ENCODE measurements at regions not wholly inside any gene's neighbourhood (a gene's known extent, or its start where the extent isn't known, plus 50 kb on each side); places are given as distances from the start of the nearest gene placed in this dataset.

DNA sequence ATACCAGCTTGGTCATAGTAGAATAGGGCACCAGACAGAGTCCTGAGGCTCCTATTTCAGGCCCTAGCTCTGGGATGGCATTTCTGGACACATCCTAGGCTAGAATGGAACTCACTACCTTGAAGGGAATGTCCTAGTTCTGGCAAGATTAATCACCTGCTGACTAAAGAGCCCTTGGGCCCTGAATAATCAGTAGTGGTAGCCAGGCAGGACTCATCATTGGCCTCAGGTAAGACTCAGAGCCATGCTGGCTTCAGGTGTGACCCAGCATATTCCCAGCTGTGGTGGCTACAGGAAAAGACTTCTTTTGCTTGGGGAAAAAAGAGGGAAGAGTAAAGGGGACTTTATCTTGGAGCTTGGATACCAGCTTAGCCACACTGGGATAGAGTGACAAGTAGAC lies 131.0 kb upstream of the SRD5A2 start:
- Mint-ChIP-seq H3K4me1 (no peaks in the 10 kb centered on the region), H3K27ac (no peak overlapping the region), H3K4me3 (no peak overlapping the region), H3K36me3 (no peaks in the 10 kb centered on the region), H3K27me3 (peaks cover 28% of the 10 kb centered on the region), H3K9me3 (peaks cover 0 to 12% (median 5%) of the 10 kb centered on the region in 7 donors)
- Histone ChIP-seq H3K4me3 (ENCODE audit: low read depth, low read length) (no peak overlapping the region), H3K27me3 (ENCODE audit: control insufficient read depth, insufficient read depth, low read length) (no peaks in the 10 kb centered on the region), H3K27ac (ENCODE audit: insufficient read depth, low read length, poor library complexity, severe bottlenecking) (no peak overlapping the region), H3K9me3 (ENCODE audit: control insufficient read depth in 2 of 2, low read length in 2 of 2) (no peaks in the 10 kb centered on the region), H3K4me1 (ENCODE audit: control insufficient read depth, insufficient read depth, low read length, poor library complexity, severe bottlenecking) (no peaks in the 10 kb centered on the region), H3K36me3 (ENCODE audit: control insufficient read depth, insufficient read depth, low read length) (no peaks in the 10 kb centered on the region)
- ATAC-seq (ENCODE audit: low read depth in 2 of 2) (no peak), DNase-seq (no peak)

DNA sequence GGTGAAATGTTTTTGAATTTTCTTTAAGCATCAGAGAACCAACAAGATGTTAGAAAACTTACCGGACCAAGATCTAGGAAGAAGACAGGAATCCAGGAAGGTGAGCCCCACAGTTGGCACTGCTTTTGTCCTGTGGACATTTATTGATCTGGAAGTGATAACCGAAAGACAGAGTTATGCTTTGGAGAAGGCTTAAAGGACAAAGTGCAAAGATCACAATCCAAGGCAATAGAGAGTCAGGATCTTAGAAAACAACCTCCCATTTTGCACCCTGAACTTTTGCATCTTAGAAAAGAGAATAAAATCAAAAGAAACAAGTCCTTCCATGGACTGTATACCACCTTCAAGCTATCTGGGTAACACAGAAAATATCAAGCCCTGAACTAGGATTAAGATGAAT lies 129.4 kb upstream of the SRD5A2 start:
- Mint-ChIP-seq H3K4me1 (no peaks in the 10 kb centered on the region), H3K36me3 (no peaks in the 10 kb centered on the region), H3K4me3 (no peak overlapping the region), H3K27ac (no peak overlapping the region), H3K9me3 (peaks cover 0 to 9% (median 5%) of the 10 kb centered on the region in 7 donors), H3K27me3 (peaks cover 34% of the 10 kb centered on the region)
- ATAC-seq (ENCODE audit: low read depth in 2 of 2) (no peak), DNase-seq (no peak)
- no peaks in the 10 kb centered on the region for H3K27me3 ChIP-seq (ENCODE audit: control insufficient read depth, insufficient read depth, low read length)
- H3K4me1 ChIP-seq (ENCODE audit: control insufficient read depth, insufficient read depth, low read length, poor library complexity, severe bottlenecking) = no peaks in the 10 kb centered on the region
- H3K4me3 ChIP-seq (ENCODE audit: low read depth, low read length) = no peak overlapping the region
- no peak overlapping the region for H3K27ac ChIP-seq (ENCODE audit: insufficient read depth, low read length, poor library complexity, severe bottlenecking)
- H3K9me3 ChIP-seq (ENCODE audit: control insufficient read depth in 2 of 2, low read length in 2 of 2) = no peaks in the 10 kb centered on the region
- H3K36me3 ChIP-seq (ENCODE audit: control insufficient read depth, insufficient read depth, low read length) = no peaks in the 10 kb centered on the region

DNA sequence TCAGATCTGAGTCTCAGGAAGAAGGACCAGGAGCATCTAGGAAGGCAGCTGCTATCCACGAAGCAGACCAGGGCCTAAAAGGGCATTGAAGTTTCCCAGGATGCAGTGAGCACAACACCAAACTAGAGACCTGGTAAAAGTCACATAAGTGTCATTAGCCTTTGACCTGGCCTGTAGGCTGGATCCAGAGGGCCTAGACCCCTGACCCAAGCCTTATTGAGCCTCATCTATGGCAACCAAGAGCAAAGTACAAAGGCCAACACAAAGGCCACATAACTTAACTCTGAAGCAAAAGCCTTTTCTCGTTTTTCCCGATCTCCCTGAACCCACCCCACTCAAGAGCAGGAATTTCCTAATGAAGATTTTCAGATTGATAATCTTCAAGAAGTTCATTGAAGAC lies 127.3 kb upstream of the SRD5A2 start:
- H3K9me3 Mint-ChIP-seq = peaks cover 0 to 9% (median 3%) of the 10 kb centered on the region in 7 donors

DNA sequence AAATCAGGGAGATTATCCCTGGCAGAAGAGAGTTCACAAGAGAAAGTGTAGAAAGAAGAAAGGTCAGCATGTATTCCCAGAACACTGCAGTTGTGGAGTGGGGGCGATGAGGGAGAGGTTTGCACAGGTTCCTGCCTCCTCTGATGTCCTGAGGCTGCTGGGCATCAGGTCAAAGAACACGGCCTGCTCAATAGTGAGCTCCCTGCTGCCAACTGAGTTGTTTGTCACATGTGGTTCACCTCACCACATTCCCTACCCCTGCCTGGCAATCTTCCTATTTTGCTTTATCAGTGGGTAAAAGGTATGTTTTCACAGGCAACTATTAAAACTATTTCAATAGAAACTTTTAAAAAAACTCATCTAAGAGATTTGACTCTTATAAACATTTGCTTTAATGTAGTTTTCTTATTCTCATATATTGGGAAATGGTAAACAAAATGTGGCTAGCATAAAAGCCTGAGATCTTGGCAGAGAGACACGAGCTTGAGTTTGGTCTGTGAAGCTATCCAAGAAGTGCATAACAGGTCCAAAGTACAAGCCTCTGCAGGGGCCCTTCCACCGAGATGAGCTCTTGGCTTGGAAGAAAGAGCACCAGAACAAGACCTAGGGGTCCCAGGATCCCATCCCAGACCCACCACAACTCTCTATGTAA lies 123.9 kb upstream of the SRD5A2 start:
- Histone ChIP-seq H3K4me3 (ENCODE audit: low read depth, low read length) (no peak overlapping the region), H3K27me3 (ENCODE audit: control insufficient read depth, insufficient read depth, low read length) (peaks cover 3% of the 10 kb centered on the region), H3K4me1 (ENCODE audit: control insufficient read depth, insufficient read depth, low read length, poor library complexity, severe bottlenecking) (no peaks in the 10 kb centered on the region), H3K9me3 (ENCODE audit: control insufficient read depth in 2 of 2, low read length in 2 of 2) (peaks cover 0 to 7% of the 10 kb centered on the region in 2 experiments), H3K36me3 (ENCODE audit: control insufficient read depth, insufficient read depth, low read length) (no peaks in the 10 kb centered on the region), H3K27ac (ENCODE audit: insufficient read depth, low read length, poor library complexity, severe bottlenecking) (no peak overlapping the region)
- Mint-ChIP-seq H3K27ac (no peak overlapping the region), H3K27me3 (peaks cover 23% of the 10 kb centered on the region), H3K36me3 (no peaks in the 10 kb centered on the region), H3K9me3 (peaks cover 1 to 23% (median 12%) of the 10 kb centered on the region in 7 donors), H3K4me3 (no peak overlapping the region), H3K4me1 (no peaks in the 10 kb centered on the region)
- no peak for DNase-seq
- no peak for ATAC-seq (ENCODE audit: low read depth in 2 of 2)

More for the DNA sequence above, 127.3 kb upstream of the SRD5A2 start:
- Mint-ChIP-seq H3K4me3 (no peak overlapping the region), H3K27me3 (peaks cover 24% of the 10 kb centered on the region), H3K27ac (no peak overlapping the region), H3K4me1 (no peaks in the 10 kb centered on the region), H3K36me3 (no peaks in the 10 kb centered on the region)
- Histone ChIP-seq H3K9me3 (ENCODE audit: control insufficient read depth in 2 of 2, low read length in 2 of 2) (no peaks in the 10 kb centered on the region), H3K36me3 (ENCODE audit: control insufficient read depth, insufficient read depth, low read length) (no peaks in the 10 kb centered on the region), H3K27me3 (ENCODE audit: control insufficient read depth, insufficient read depth, low read length) (no peaks in the 10 kb centered on the region), H3K27ac (ENCODE audit: insufficient read depth, low read length, poor library complexity, severe bottlenecking) (no peak overlapping the region), H3K4me3 (ENCODE audit: low read depth, low read length) (no peak overlapping the region), H3K4me1 (ENCODE audit: control insufficient read depth, insufficient read depth, low read length, poor library complexity, severe bottlenecking) (no peaks in the 10 kb centered on the region)
- ATAC-seq (ENCODE audit: low read depth in 2 of 2) = no peak
- no peak for DNase-seq

DNA sequence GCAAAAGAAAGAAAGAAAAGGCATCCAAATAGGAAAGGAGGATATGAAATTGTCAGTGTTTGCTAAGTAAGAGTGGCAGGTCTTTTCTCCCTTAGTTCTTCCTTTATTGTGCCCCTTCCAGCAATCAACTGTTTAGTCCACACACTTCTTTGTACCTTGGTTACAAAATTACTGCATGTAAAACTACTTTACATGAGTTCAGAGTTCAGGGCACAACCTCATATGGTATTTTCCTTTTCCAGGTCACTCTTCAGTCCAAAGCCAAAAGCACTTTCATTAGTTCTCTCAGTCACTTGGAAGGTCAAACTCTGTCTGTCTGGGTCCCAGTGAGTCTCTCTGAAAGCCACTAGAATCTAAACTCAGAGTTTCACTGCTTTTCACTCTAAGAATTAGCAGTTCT lies 122.5 kb upstream of the SRD5A2 start:
- no peak overlapping the region for H3K27ac Mint-ChIP-seq
- Histone ChIP-seq H3K27me3 (ENCODE audit: control insufficient read depth, insufficient read depth, low read length) (peaks cover 3% of the 10 kb centered on the region), H3K4me1 (ENCODE audit: control insufficient read depth, insufficient read depth, low read length, poor library complexity, severe bottlenecking) (no peaks in the 10 kb centered on the region), H3K9me3 (ENCODE audit: control insufficient read depth in 2 of 2, low read length in 2 of 2) (peaks cover 13 to 21% of the 10 kb centered on the region in 2 experiments), H3K36me3 (ENCODE audit: control insufficient read depth, insufficient read depth, low read length) (no peaks in the 10 kb centered on the region), H3K27ac (ENCODE audit: insufficient read depth, low read length, poor library complexity, severe bottlenecking) (no peak overlapping the region), H3K4me3 (ENCODE audit: low read depth, low read length) (no peak overlapping the region)
- no peaks in the 10 kb centered on the region for H3K4me1 Mint-ChIP-seq
- H3K4me3 Mint-ChIP-seq = no peak overlapping the region
- H3K27me3 Mint-ChIP-seq = peaks cover 17% of the 10 kb centered on the region
- peaks cover 2 to 35% (median 18%) of the 10 kb centered on the region in 7 donors for H3K9me3 Mint-ChIP-seq
- no peaks in the 10 kb centered on the region for H3K36me3 Mint-ChIP-seq
- DNase-seq = no peak
- ATAC-seq (ENCODE audit: low read depth in 2 of 2) = no peak

DNA sequence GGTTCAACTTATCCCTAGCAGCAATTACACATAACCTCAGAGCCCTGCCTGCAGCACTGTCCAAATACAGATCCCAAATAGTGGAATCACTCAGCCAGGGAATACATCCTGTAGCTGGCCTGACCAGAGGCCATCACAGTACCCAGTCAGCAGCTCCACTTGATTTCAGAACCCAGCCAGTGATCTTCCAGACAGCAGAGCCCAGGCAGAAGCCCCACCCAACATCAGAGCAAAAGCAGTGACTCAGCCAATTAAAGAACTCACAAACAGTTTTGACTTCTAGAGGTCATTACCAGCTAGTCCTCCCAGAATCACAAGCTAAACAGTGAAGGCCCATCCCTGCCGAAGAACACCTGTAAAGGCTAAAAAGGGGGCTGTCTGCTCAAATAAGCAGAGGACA lies 118.0 kb upstream of the SRD5A2 start:
- H3K4me1 Mint-ChIP-seq = no peaks in the 10 kb centered on the region
- no peaks in the 10 kb centered on the region for H3K36me3 ChIP-seq (ENCODE audit: control insufficient read depth, insufficient read depth, low read length)
- H3K4me1 ChIP-seq (ENCODE audit: control insufficient read depth, insufficient read depth, low read length, poor library complexity, severe bottlenecking) = no peaks in the 10 kb centered on the region
- no peak overlapping the region for H3K27ac ChIP-seq (ENCODE audit: insufficient read depth, low read length, poor library complexity, severe bottlenecking)
- no peak for ATAC-seq (ENCODE audit: low read depth in 2 of 2)
- H3K36me3 Mint-ChIP-seq = peaks cover 5% of the 10 kb centered on the region
- H3K27me3 ChIP-seq (ENCODE audit: control insufficient read depth, insufficient read depth, low read length) = peaks cover 3% of the 10 kb centered on the region
- H3K9me3 ChIP-seq (ENCODE audit: control insufficient read depth in 2 of 2, low read length in 2 of 2) = peaks cover 45 to 50% of the 10 kb centered on the region in 2 experiments
- peaks cover 5% of the 10 kb centered on the region for H3K27me3 Mint-ChIP-seq
- DNase-seq = no peak
- no peak overlapping the region for H3K4me3 ChIP-seq (ENCODE audit: low read depth, low read length)
- H3K4me3 Mint-ChIP-seq = no peak overlapping the region
- H3K27ac Mint-ChIP-seq = no peak overlapping the region
- peaks cover 6 to 62% (median 24%) of the 10 kb centered on the region in 7 donors for H3K9me3 Mint-ChIP-seq

DNA sequence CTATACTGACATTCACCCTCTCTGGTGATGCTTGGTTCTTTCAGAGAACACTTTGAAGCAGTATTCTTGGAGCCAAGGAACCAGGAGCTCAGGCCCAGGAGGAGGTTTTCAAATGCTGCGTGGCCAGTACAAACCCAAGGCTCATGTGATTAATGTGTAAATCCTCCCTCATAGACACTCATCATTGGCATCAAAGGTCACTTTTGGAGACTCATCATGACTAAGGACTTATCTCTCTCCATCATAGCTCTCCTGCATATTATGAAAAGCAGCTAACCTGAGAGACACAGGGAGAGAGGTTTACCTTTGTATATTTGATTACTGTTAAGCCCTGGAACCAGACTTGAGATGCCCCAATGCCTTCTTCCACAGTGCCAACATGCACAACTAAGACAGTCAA lies 115.3 kb upstream of the SRD5A2 start:
- H3K9me3 Mint-ChIP-seq = peaks cover 8 to 67% (median 31%) of the 10 kb centered on the region in 7 donors
- H3K27ac Mint-ChIP-seq = no peak overlapping the region
- Histone ChIP-seq H3K36me3 (ENCODE audit: control insufficient read depth, insufficient read depth, low read length) (no peaks in the 10 kb centered on the region), H3K27ac (ENCODE audit: insufficient read depth, low read length, poor library complexity, severe bottlenecking) (no peak overlapping the region), H3K4me3 (ENCODE audit: low read depth, low read length) (no peak overlapping the region), H3K4me1 (ENCODE audit: control insufficient read depth, insufficient read depth, low read length, poor library complexity, severe bottlenecking) (no peaks in the 10 kb centered on the region), H3K27me3 (ENCODE audit: control insufficient read depth, insufficient read depth, low read length) (peaks cover 3% of the 10 kb centered on the region), H3K9me3 (ENCODE audit: control insufficient read depth in 2 of 2, low read length in 2 of 2) (peaks cover 65 to 72% of the 10 kb centered on the region in 2 experiments)
- ATAC-seq (ENCODE audit: low read depth in 2 of 2) (no peak), DNase-seq (no peak)
- no peak overlapping the region for H3K4me3 Mint-ChIP-seq
- peaks cover 5% of the 10 kb centered on the region for H3K36me3 Mint-ChIP-seq
- H3K4me1 Mint-ChIP-seq = no peaks in the 10 kb centered on the region
- H3K27me3 Mint-ChIP-seq = peaks cover 4% of the 10 kb centered on the region

DNA sequence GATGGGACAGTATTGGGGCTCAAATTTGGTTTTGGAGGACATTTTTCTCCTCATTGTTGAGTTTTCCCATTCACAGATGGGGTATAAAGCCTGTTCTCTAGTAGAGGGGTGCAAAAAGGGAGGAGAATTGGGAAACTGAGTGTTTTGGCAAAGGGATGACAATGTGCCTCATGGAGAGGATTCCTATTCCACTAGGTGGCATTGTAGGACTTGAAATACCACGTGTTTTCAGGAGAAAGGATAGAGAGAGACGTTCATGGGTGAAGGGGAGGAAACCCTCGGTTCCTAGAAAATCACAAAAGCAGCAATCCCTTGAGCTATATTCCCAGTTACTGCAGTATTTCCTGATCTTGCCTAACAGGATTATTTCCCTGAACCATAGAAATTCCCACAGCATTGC lies 113.7 kb upstream of the SRD5A2 start:
- no peaks in the 10 kb centered on the region for H3K27me3 ChIP-seq (ENCODE audit: control insufficient read depth, insufficient read depth, low read length)
- H3K36me3 ChIP-seq (ENCODE audit: control insufficient read depth, insufficient read depth, low read length) = no peaks in the 10 kb centered on the region
- H3K27ac ChIP-seq (ENCODE audit: insufficient read depth, low read length, poor library complexity, severe bottlenecking) = no peak overlapping the region
- H3K9me3 ChIP-seq (ENCODE audit: control insufficient read depth in 2 of 2, low read length in 2 of 2) = peaks cover 59 to 74% of the 10 kb centered on the region in 2 experiments
- no peak overlapping the region for H3K4me3 ChIP-seq (ENCODE audit: low read depth, low read length)
- Mint-ChIP-seq H3K36me3 (peaks cover 5% of the 10 kb centered on the region), H3K27ac (no peak overlapping the region), H3K27me3 (peaks cover 6% of the 10 kb centered on the region), H3K4me1 (no peaks in the 10 kb centered on the region), H3K9me3 (peaks cover 8 to 61% (median 29%) of the 10 kb centered on the region in 7 donors), H3K4me3 (no peak overlapping the region)
- no peak for ATAC-seq (ENCODE audit: low read depth in 2 of 2)
- H3K4me1 ChIP-seq (ENCODE audit: control insufficient read depth, insufficient read depth, low read length, poor library complexity, severe bottlenecking) = no peaks in the 10 kb centered on the region
- DNase-seq = no peak

Measured in CD4-positive, CD25-positive, alpha-beta regulatory T cell (primary cell).